HG03457 (cell line): ENCODE measurements at regions not wholly inside any gene's neighbourhood (a gene's known extent, or its start where the extent isn't known, plus 50 kb on each side); places are given as distances from the start of the nearest gene placed in this dataset.

ENCODE experiments used
- ATAC-seq: cut with Tn5 transposase; IDR thresholded peaks from one replicate; pipeline ENCODE4 v1.9.1; 2021; ENCODE audit warnings: moderate number of reproducible peaks; ENCODE audit not compliant: unreplicated experiment

DNA sequence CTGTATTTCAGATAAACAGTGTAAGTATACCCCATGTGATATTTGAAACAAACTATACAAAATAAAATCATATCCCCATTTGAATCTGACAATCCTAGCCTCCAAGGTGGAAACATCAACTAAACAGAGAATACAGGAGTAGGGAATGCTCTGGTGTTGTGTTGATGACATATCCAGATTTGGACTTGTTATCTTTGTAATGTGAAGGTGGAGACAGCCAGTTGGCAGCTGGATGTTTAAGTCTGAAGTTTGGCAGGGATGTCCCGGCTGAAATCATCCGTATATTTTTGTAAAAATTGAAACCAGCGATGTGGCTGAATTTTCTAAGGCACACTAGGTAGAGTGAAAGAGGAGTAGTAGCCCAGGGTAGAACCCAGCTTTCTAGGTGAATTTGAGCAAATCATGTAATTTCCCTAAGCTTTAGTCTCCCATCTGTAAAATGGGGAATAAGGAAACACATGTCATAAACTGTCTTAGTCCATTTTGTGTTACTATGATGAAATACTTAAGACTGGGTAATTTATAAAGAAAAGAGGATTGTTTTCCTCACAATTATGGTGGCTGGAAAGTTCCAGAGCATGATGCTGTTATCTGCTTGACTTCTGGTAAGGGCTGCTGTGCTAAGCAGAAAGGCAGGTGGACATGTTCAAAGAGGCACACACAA is 246.6 kb upstream of the APCDD1 start:
- ATAC-seq = no peak

DNA sequence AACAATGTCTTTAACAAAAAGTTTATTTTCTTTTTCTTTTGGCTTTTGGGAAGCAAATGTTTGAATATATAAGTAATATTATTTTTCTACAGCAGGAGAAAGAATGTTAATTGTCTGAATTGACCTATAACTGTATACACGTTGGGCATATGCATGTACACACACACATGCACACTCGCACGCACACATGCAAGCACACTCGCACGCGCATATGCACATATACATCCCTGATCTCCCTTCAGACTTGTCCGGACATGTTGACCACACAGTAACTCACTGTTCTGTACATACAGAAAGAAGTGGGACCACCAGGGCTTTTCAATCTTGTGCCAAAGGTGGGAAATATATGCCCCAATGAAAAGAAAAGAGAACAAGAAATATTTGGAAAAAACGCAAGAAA is 245.1 kb upstream of the APCDD1 start:
- ATAC-seq = no peak

DNA sequence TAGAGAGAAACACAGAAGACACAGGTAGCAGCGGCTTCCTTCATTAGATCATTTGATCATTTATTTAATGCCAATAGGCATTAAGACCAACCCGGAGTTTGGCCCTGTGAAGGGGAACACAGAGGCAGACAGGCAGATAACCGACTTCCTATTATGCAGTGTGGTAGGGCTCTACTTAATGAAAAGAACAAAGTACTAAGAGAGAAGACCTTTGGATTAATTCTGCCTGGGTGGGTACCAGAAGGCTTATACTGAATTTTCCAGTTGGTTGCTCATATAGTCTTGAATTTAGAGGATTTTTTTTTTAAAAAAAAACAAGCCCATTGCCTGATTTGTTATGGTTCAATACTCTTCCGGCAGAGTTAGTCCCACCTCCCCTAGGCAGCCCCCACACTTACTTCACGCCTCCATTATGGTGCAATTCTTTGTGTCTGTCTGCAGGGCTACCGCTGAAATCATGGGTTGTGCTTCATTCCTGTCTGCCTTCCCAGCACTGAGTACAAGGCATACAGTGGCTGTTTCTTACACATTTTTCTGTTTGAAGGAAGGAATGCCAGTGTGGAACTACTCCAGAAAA is 244.3 kb upstream of the APCDD1 start:
- no peak for ATAC-seq

DNA sequence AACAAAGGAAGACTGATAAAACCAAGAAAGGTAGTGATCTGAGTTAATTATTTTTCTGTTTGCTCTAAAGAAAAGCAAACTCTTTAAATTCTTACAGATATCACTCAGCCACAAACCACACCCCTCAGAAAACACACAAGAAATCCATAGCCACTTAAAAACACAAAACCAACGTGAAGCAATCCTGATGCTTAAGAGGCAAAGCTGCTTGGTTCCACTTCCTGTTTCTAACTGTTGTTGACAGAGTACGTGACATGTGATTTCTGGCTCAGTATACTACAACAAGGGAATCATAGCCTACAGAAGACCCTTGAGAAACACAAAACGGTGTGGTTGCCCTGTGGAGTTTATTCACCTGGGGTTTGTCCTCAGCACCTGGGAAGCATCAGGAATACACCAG is 240.9 kb upstream of the APCDD1 start:
- peak; percentile 76 for ATAC-seq

DNA sequence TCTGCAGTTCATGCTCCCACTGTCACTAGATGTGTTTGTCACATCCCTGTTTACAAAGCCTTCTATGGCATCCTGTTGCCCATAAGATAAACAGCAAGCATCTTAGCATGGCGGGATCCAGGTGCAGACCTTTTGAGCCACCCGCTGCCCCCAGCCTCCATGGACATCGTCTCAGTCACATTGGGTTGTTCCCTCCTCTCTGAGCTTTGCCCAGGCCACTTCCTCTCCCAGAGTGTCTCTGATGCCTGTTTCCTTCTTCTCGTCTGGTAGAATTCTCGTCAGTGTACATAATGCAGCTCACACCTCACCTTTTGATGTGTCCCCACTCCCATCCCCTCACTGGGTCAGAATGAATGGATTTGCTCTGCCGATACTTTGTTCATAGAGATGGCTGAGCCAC is 239.0 kb upstream of the APCDD1 start:
- no peak for ATAC-seq

DNA sequence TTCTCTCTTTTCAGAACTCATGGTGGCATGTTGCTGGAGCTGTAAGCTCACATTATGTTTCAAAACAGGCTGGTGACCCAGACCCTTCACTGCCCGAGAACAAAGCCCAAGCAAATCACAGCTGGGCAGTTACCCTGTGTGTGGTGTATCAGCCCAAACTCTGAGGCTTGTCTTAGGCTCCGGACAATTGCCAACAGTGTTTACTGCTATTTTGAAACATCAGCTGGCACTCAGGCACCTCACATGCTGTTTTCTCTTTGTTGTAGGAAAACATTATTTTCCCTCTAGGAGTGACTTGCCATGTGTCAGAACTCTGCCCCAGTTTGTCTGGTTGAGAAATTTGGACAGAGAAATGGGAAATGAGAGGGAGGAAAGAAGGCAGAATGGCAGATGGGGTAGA is 237.6 kb upstream of the APCDD1 start:
- ATAC-seq = no peak

DNA sequence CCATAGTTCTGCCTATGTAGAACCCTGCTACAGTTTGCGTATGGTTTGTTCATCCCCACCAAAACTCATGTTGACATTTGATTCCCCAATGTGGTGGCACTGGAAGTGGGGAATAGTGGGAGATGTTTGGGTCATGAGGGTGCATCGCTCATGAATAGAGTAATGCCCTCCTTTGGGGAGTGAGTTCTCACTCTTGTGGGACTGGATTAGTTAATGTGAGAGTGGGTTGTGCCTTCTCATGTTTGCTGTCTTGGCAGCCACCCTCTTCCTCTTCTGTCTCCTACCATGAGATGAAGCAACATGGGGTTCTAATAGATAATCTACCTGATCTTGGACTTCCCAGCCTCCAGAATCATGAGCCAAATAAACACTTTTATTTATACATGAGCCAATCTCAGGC is 237.2 kb upstream of the APCDD1 start:
- no peak for ATAC-seq

DNA sequence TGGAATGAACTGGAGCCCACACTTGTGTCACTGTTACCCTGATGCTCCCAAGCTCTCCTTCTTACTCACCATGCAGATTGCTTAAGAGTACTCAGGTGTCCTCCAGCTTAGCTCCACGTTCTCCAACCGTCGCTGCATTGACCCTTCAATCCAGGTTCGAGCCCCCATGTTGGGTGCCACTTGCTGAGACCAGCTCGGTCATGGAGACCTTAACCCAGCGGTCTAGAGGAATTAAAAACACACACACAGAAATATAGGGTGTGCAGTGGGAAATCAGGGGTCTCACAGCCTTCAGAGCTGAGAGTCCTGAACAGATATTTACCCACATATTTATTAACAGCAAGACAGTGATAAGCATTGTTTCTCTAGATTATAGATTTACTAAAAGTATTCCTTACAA is 229.1 kb upstream of the APCDD1 start:
- ATAC-seq = no peak

DNA sequence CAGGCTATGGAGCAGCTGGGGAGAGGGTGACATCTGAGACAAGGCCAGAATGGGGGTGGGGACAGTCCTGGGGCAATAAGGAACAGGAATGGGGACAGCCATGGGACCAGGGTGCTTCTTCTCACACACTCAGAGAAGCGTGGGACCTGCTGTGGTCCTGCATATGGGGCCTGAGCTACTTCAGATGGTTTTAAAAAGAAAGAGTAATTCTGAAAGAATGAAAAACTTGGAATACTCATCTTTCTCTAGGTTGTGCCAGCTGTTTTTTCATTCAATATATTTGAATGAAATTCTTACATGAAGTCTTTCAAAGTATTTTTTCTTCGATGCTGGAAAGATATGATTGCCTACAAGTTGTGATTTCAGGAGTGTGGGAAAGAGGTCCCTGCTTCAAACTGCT is 227.5 kb upstream of the APCDD1 start:
- ATAC-seq = no peak

DNA sequence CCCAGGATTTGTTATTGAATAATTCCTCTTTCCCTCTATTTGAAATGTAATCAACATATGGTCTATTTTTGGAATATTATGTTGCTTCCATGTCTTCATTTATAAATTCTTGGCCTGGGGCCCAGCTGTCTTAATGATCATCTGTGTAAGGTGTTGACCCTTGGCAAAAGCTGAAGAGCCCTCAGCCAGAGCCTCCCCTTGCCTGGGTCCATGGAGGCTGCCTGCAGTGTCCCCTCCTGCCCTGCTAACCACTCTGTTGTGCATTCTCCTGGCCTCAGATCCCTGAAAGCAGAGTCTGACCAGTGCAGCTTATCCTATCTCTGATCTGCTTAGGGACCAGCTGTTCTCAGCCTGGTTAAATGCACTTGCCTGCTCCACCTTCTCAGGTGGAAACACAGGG is 226.1 kb upstream of the APCDD1 start:
- ATAC-seq = no peak

DNA sequence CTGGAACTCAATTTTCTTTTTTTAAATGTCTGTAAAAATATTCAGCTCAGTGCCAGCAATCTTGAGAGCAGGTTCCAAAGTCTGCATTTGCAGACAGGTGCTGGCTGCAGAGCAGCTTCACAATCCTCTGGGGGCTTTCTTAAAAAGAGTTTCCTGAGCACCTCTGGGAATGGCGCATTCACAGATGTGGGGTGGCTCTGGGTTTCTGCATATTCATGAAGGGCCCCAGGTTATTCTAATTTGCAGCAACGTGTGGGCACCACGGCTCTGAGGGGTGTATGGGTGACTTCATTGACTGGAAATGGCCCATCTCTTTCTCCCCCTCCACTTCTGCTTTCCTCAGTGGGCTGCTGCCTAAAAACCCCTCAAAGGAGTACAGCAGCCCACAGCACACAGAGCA is 225.0 kb upstream of the APCDD1 start:
- no peak for ATAC-seq

DNA sequence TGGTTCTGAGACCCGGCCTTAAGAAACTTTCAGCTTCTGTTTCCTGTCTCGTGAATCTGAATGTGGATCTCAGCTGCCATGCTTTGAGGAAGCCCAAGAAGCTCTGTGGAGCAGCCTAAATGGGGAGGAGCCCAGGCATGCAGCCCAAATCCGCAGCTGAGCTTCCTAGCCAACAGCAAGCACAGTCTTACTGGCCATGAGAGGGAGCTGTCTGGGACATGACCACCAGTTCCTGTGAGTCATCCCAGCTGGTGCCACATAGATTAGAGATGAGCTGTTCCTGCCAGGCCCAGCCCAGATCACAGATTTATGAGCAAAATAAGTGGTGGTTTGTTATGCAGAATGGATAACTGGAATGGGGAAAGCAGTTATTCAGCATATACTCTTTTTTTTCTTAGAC is 224.4 kb upstream of the APCDD1 start:
- ATAC-seq = no peak

DNA sequence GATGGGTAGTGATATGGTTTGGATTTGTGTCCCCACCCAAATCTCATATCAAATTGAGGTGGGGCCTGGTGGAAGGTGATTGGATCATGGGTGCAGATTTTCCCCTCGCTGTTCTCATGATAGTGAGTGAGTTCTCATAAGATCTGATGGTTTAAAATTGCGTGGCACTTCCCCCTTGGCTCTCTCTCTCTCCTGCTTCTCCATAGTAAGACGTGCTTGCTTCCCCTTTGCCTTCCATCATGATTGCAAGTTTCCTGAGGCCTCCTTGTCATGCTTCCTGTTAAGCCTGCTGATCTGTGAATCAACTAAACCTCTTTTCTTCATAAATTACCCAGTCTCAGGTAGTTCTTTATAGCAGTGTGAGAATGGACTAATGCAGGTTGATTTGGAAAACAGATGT is 223.2 kb upstream of the APCDD1 start:
- no peak for ATAC-seq

DNA sequence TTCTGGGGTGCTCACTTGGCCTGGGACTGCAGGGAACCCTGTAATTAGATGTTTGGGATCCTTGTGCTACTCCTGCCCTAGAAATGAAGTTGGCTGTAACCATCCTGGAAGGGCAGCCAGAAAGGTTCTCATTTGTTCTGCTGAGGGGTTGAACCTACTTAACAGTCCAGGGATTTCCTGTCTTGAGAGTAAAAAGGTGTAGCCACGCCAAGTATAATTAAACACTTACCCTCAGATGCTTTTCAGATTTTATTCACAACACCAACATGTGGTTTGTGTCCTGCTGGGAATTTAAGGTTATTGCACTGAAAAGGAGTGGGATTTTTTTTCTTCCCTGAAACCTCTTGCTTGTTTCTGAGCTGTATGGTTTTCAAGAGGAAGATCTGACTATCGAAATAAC is 222.4 kb upstream of the APCDD1 start:
- no peak for ATAC-seq

DNA sequence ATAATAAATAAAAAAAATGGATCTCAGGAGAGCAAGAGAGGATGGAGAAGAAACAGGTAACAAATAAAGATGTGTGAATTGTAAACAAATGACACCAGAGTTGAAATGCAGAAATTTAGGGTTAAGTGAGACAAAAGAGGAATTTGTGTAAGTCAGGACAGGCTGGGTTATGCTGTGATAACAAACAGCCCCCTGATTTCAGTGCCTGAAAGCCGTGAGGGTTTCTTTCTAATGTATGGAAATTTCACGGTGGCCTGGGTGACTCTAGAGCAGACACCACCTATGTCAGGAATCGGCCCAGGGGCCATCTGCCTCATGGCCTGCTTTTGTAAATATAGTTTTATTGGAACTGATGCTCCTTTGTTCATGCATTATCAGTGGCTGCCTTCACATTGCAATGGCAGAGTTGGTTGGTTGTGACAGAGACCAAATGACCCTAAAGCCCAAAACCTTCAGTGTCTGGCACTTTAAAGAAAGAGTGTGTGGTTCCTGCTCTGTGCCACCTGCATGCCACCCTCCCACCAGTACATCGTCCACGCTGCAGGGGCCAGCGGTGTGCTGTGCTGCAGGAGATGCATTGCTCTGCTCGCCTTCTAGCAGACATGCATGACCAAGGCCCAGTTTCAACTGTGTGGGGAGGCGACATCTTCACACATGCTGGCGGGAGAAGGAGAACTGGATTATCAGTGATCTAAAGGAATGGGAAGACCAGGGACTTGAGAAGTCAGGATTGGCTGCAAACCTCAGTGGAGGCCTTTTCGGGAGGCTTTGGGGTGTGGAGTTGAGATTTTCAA is 221.2 kb upstream of the APCDD1 start:
- no peak for ATAC-seq

DNA sequence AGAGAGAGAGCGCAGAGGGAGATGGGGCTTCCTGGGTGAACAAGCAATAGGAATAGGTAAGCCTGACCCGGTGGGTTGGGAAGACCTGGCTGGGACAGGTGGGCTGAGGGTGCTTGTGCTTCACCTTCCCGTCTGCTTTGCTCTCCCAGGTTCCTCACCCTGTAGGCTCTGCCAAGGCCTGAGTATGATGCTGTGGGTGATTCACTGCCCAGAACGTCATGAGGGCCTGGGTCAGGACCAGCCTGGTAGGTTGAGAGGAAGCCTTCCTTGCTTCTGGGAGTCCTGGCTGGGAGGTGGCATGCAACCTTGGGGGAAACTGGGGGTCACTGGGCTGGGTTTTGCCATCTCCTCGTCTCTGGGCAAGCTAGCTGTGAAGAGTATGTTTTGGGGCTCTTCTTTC is 220.2 kb upstream of the APCDD1 start:
- no peak for ATAC-seq

DNA sequence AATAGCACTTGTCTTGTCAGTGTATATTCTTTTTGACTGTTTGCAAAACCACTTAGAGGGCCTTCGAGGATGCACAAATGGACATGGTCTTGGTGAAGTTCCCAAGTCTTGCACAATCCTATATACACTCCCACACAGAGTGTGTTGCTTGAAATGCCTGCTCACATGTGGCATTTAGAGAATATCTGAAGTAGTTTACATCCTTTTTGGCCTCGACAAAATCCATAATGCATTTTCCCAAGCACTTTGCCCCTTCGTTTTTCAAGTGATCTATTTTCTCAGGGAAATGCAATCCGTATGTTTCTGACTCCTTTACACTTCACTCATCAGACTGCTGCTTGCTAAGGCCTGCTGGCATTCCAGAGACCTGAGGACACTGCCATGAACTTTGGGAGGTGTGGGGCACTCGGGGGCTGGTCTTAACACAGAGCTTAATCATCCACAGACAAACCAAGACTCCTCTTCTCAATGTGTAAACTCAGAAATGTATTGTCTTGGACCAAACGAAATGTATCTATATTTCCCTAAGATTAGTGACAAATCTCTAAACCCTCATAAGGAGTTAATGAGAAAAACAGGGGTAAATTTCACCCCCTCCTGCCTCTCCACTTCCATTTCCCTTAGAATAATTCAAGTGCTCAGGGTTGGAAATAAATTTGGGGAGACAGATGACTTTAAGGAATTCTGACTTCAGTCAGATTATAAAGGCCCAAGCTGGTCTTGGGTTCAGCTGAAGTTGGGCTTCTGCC is 219.3 kb upstream of the APCDD1 start:
- ATAC-seq = no peak

DNA sequence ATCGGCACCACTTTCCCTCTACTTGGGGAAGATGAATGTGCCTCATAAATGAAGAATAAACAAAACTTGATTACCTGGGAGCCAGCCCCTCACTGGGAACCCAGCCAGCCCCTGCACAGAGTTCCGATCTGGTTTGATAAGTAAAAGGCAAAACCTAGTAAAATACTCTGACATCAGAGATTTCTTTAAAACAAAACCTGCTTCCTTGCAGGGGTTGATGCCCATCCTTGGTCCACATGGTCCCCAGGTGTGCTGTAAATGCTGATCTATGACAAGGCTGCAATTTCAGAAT is 218.8 kb upstream of the APCDD1 start:
- no peak for ATAC-seq

DNA sequence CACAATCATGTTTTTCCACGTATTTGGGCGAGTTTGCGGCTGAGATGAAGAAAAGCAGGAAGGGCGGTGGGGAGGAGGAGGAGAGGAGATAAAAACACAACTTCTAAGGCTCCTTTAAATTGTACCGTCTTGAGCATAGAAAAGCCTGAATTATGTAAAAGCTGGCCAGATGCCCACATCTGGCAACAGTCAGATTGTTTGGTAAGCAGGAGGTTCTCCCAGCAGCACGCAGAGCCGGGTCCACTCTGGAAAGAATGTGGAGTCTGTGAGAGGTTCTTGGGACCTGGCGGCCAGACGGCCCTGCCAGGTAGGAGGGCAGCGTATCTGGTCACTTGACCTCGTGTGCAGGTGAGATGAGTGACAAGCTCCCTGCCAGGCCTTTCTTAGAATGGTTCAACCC is 215.3 kb upstream of the APCDD1 start:
- ATAC-seq = no peak

DNA sequence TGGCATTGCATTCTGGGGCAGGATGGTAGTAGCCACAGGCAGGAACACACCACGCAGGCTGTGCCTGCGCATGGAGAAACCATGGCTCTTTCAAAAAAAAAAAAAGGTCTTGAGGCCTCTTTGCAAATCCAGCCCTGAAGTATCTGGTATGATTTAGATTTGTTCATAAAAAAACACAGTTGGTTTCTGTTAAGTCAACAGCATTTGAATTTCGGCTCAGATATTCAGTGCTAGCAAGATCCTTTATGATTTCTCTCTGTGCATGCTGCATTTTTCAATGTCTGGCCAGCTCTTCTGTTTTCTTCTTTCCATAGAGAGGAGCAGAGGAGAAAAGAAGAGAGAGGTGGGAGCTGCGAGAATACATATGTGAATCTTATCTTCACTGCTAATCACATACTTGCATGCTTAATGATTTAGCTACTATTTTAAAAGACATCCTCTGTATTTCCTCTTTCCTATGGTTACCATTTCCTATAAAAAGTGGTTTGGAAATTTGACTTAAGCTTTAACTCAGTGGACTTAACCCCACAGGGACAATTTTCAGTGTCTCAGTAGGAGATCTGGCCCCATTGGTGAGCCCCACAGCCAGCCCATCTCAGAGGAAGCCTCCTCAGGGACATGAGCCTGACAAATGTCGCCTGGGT is 214.3 kb upstream of the APCDD1 start:
- ATAC-seq = no peak

DNA sequence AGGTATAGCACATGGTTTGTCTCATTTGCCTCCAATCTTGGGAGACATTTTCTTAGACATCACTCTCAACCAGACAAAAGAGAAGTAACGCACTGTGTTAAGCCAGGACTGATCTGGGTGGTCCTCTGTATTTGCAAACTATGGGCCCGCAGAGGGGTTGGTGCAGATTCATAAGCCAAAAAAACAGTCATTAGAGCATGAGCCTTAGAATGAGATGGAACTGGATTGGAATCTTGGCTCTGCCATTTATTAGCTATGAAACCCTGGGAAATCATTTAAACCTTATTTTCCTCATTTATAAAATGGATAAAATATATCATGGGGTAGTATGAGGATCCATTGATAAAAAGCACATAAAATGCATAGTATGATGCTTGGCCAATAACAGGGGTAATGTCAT is 213.5 kb upstream of the APCDD1 start:
- ATAC-seq = no peak

DNA sequence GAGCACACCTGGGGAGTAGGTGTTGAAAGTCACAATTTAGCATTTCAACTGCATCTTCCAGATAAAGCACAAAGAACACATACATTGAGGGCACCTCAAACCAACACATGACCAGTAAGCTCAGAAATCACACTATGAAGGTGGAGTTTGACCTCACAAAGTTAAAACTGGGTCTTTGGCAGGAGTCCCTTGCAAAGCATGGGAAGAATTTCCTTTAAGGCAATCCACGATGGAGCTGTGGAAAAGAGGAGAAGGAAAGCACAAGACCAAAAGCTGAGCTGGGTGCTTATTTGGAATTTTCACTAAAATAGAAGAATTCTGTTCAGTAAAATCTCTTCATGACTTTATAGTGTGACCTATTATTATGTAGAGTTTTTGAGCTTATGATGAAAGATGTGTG is 212.9 kb upstream of the APCDD1 start:
- no peak for ATAC-seq
